H9 (cell line): ENCODE measurements at regions not wholly inside any gene's neighbourhood (a gene's known extent, or its start where the extent isn't known, plus 50 kb on each side); places are given as distances from the start of the nearest gene placed in this dataset.

Experiments used
- DNase-seq: peaks from one replicate; pipeline ENCODE4 v3.0.0-alpha.2; 2017
- H2AFZ ChIP-seq: one replicate; pipeline ENCODE4 v1.6.1; 2013; ENCODE audit warnings: mild to moderate bottlenecking, low read length, control low read depth, moderate library complexity
- H2AK5ac ChIP-seq: 2 replicates; pipeline ENCODE4 v1.6.1; 2013; ENCODE audit warnings: low read length, control low read depth, mixed read lengths; ENCODE audit not compliant: insufficient read length
- H2BK120ac ChIP-seq: one replicate; pipeline ENCODE4 v1.6.1; 2013; ENCODE audit warnings: low read depth, mild to moderate bottlenecking, low read length, control low read depth, inconsistent platforms; ENCODE audit not compliant: poor library complexity, severe bottlenecking
- H2BK12ac ChIP-seq: 2 replicates; pipeline ENCODE4 v1.6.1; 2013; ENCODE audit warnings: low read length, control low read depth, mixed read lengths, low read depth; ENCODE audit not compliant: insufficient read length
- H2BK15ac ChIP-seq: 2 replicates; pipeline ENCODE4 v1.6.1; 2013; ENCODE audit warnings: low read depth, low read length, control low read depth
- H2BK20ac ChIP-seq: one replicate; pipeline ENCODE4 v1.6.1; 2013; ENCODE audit warnings: low read depth, mild to moderate bottlenecking, low read length, control low read depth, inconsistent platforms; ENCODE audit not compliant: poor library complexity, severe bottlenecking
- H2BK5ac ChIP-seq: 2 replicates; pipeline ENCODE4 v1.6.1; 2013; ENCODE audit warnings: low read length, control low read depth, mixed read lengths; ENCODE audit not compliant: insufficient read length
- H3K14ac ChIP-seq: 2 replicates; pipeline ENCODE4 v1.6.1; 2013; ENCODE audit warnings: low read length, control low read depth; ENCODE audit not compliant: insufficient read depth
- H3K18ac ChIP-seq: 2 replicates; pipeline ENCODE4 v1.6.1; 2013; ENCODE audit warnings: low read depth, mild to moderate bottlenecking, mixed read lengths, low read length, control low read depth; ENCODE audit not compliant: insufficient read length
- H3K23ac ChIP-seq: 2 replicates; pipeline ENCODE4 v1.6.1; 2013; ENCODE audit warnings: low read length, control low read depth, mixed read lengths, low read depth; ENCODE audit not compliant: insufficient read length
- H3K23me2 ChIP-seq: 2 replicates; pipeline ENCODE4 v1.6.1; 2013; ENCODE audit warnings: low read depth, mild to moderate bottlenecking, mixed read lengths, low read length, control low read depth; ENCODE audit not compliant: insufficient read length, poor library complexity, severe bottlenecking
- H3K27ac ChIP-seq: 2 replicates; pipeline ENCODE4 v1.5.1; 2013; ENCODE audit warnings: low read length, control low read depth, mixed read lengths, low read depth; ENCODE audit not compliant: insufficient read length
- H3K27me3 ChIP-seq: 2 replicates; pipeline ENCODE4 v1.6.1; 2013; ENCODE audit warnings: low read length, control low read depth, inconsistent platforms; ENCODE audit not compliant: insufficient read depth
- H3K4ac ChIP-seq: 2 replicates; pipeline ENCODE4 v1.6.1; 2013; ENCODE audit warnings: low read depth, mild to moderate bottlenecking, control low read depth, inconsistent platforms, low read length, moderate library complexity
- H3K4me1 ChIP-seq: 2 replicates; pipeline ENCODE4 v1.6.1; 2013; ENCODE audit warnings: low read length, control low read depth, inconsistent platforms; ENCODE audit not compliant: insufficient read depth
- H3K4me2 ChIP-seq: 2 replicates; pipeline ENCODE4 v1.6.1; 2013; ENCODE audit warnings: low read length, control low read depth, mixed read lengths; ENCODE audit not compliant: insufficient read length, insufficient read depth
- H3K56ac ChIP-seq: 2 replicates; pipeline ENCODE4 v1.6.1; 2013; ENCODE audit warnings: low read depth, mild to moderate bottlenecking, mixed read lengths, low read length, control low read depth; ENCODE audit not compliant: insufficient read length
- H3K79me1 ChIP-seq: 2 replicates; pipeline ENCODE4 v1.6.1; 2013; ENCODE audit warnings: low read depth, mild to moderate bottlenecking, moderate library complexity, low read length, control low read depth, inconsistent platforms; ENCODE audit not compliant: insufficient read depth, poor library complexity, severe bottlenecking
- H3K79me2 ChIP-seq: 2 replicates; pipeline ENCODE4 v1.6.1; 2013; ENCODE audit warnings: low read length, control low read depth, inconsistent platforms; ENCODE audit not compliant: insufficient read depth
- H3K9ac ChIP-seq: 2 replicates; pipeline ENCODE4 v1.6.1; 2013; ENCODE audit warnings: low read length, control low read depth, mixed read lengths; ENCODE audit not compliant: insufficient read length; ENCODE audit errors: extremely low read depth
- H3K9me3 ChIP-seq: one replicate; pipeline ENCODE4 v1.6.1; 2013; ENCODE audit warnings: low read depth, low read length, inconsistent platforms; ENCODE audit not compliant: control insufficient read depth
- H3T11ph ChIP-seq: one replicate; pipeline ENCODE4 v1.6.1; 2013; ENCODE audit warnings: mild to moderate bottlenecking, low read length, control low read depth, inconsistent platforms
- H4K20me1 ChIP-seq: one replicate; pipeline ENCODE4 v1.6.1; 2013; ENCODE audit not compliant: control insufficient read depth, insufficient read length, insufficient read depth
- H4K5ac ChIP-seq: 2 replicates; pipeline ENCODE4 v1.6.1; 2013; ENCODE audit warnings: low read depth, mild to moderate bottlenecking, mixed read lengths, low read length, control low read depth; ENCODE audit not compliant: insufficient read length
- H4K8ac ChIP-seq: replicated peaks from 2 replicates; pipeline ENCODE4 v1.6.1; 2013; ENCODE audit warnings: low read length, control low read depth, mixed read lengths, low read depth; ENCODE audit not compliant: insufficient read length
- H4K91ac ChIP-seq: 2 replicates; pipeline ENCODE4 v1.6.1; 2013; ENCODE audit warnings: low read depth, mild to moderate bottlenecking, moderate library complexity, mixed read lengths, low read length, control low read depth; ENCODE audit not compliant: insufficient read length
- H3K27ac Mint-ChIP-seq, 3 experiments: 2 replicates in 2 of 3; 3 replicates in 1 of 3; pipeline ENCODE4 v1.8.0; 2020 to 2021; ENCODE audit warnings: mixed read lengths in 3 of 3, mild to moderate bottlenecking in 1 of 3, moderate library complexity in 1 of 3
- H3K27me3 Mint-ChIP-seq: 2 replicates; pipeline ENCODE4 v1.8.0; 2021; ENCODE audit warnings: low read depth, mild to moderate bottlenecking, moderate library complexity, mixed read lengths
- H3K36me3 Mint-ChIP-seq, 3 experiments: 2 replicates in 2 of 3; 3 replicates in 1 of 3; pipeline ENCODE4 v1.8.0; 2020 to 2021; ENCODE audit warnings: low read depth in 3 of 3, mixed read lengths in 3 of 3; ENCODE audit not compliant: insufficient read depth in 1 of 3
- H3K4me1 Mint-ChIP-seq, 2 experiments: 2 replicates each; pipeline ENCODE4 v1.8.0; 2020; ENCODE audit warnings: mixed read lengths in 2 of 2
- H3K4me3 Mint-ChIP-seq, 2 experiments: 2 replicates in 1 of 2; 3 replicates in 1 of 2; pipeline ENCODE4 v1.8.0; 2020 to 2021; ENCODE audit warnings: mild to moderate bottlenecking in 2 of 2, mixed read lengths in 2 of 2, moderate library complexity in 1 of 2
- H3K9me3 Mint-ChIP-seq, 2 experiments: 2 replicates in 1 of 2; 3 replicates in 1 of 2; pipeline ENCODE4 v1.8.0; 2020; ENCODE audit warnings: mild to moderate bottlenecking in 2 of 2, mixed read lengths in 2 of 2, moderate library complexity in 1 of 2
- WGBS: extraction: QIAGEN DNeasy Blood & Tissue Kit; methylation state at CpG from one replicate; pipeline ENCODE4 v1.1.7; 2013; ENCODE audit warnings: missing lambda C conversion rate, low lambda C conversion rate, mixed read lengths; ENCODE audit not compliant: insufficient read length; ENCODE audit errors: extremely low coverage; 5-methylcytosine and 5-hydroxymethylcytosine counted together
- TF ChIP-seq, protein P1 (sequence below): fragments of 200-600 bp; sonication (generic); conservative IDR thresholded peaks from 3 replicates; pipeline ENCODE4 v1.8.0; 2021; ENCODE audit warnings: antibody characterized with exemption, mild to moderate bottlenecking

DNA sequence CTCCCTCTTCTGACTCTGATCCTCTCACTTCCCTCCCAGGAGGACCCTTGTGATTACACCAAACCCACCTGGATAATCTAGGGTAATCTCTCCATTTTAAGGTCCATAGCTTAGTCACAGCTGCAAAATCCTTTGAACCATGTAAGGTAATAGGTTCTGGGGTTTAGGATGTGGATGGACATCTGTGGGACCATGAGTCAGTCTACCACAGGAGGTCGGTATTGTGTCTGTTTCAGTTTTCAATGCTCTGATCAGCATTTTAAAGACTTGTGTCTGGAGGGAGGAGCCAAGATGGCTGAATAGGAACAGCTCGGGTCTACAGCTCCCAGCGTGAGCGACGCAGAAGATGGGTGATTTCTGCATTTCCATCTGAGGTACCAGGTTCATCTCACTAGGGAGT, 112.6 kb downstream of the CAVIN4 start:
- Histone ChIP-seq H2AK5ac (no peak overlapping the region), H2BK5ac (no peak overlapping the region), H4K5ac (no peak overlapping the region), H2BK12ac (no peak overlapping the region), H2BK20ac (no peak overlapping the region), H3K56ac (no peak overlapping the region), H3K4me2 (no peak overlapping the region), H2AFZ (no peak overlapping the region), H2BK15ac (no peak overlapping the region), H3K23me2 (no peaks in the 10 kb centered on the region), H3T11ph (no peak overlapping the region), H4K20me1 (no peaks in the 10 kb centered on the region), H2BK120ac (no peak overlapping the region), H3K27me3 (no peaks in the 10 kb centered on the region), H3K4ac (no peak overlapping the region), H3K79me2 (no peaks in the 10 kb centered on the region), H3K23ac (no peak overlapping the region), H4K91ac (no peak overlapping the region), H3K4me1 (peaks cover 5% of the 10 kb centered on the region; the same call in 1 of the 2 replicates), H3K18ac (no peak overlapping the region), H3K27ac (no peak overlapping the region), H3K9me3 (no peaks in the 10 kb centered on the region), H3K9ac (no peak overlapping the region), H3K79me1 (no peaks in the 10 kb centered on the region), H3K14ac (no peak overlapping the region), H4K8ac (no peak overlapping the region)
- Mint-ChIP-seq H3K36me3 (peaks cover 0 to 14% (median 2%) of the 10 kb centered on the region in 3 experiments; a peak in 6 of 7 replicates), H3K4me3 (no peak overlapping the region), H3K4me1 (peaks cover 14 to 21% of the 10 kb centered on the region in 2 experiments), H3K27me3 (no peaks in the 10 kb centered on the region; the same call in 1 of the 2 replicates), H3K9me3 (peaks cover 5 to 17% of the 10 kb centered on the region in 2 experiments; a peak in 3 of 5 replicates), H3K27ac (no peak overlapping the region; a peak in 1 of 7 replicates)
- DNase-seq: no peak
- TF ChIP-seq, protein P1, sequence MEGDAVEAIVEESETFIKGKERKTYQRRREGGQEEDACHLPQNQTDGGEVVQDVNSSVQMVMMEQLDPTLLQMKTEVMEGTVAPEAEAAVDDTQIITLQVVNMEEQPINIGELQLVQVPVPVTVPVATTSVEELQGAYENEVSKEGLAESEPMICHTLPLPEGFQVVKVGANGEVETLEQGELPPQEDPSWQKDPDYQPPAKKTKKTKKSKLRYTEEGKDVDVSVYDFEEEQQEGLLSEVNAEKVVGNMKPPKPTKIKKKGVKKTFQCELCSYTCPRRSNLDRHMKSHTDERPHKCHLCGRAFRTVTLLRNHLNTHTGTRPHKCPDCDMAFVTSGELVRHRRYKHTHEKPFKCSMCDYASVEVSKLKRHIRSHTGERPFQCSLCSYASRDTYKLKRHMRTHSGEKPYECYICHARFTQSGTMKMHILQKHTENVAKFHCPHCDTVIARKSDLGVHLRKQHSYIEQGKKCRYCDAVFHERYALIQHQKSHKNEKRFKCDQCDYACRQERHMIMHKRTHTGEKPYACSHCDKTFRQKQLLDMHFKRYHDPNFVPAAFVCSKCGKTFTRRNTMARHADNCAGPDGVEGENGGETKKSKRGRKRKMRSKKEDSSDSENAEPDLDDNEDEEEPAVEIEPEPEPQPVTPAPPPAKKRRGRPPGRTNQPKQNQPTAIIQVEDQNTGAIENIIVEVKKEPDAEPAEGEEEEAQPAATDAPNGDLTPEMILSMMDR: no peak
- WGBS: no CpG with 5 or more reads among the region's 5 CpGs
